ENCODE measurements at regions not wholly inside any gene's neighbourhood (a gene's known extent, or its start where the extent isn't known, plus 50 kb on each side); places are given as distances from the start of the nearest gene placed in this dataset.
"Not testable (repeated sequence)": the region's sequence is repeated elsewhere in the genome, so short reads cannot be mapped to it uniquely, and the experiment has no call there.

DNA sequence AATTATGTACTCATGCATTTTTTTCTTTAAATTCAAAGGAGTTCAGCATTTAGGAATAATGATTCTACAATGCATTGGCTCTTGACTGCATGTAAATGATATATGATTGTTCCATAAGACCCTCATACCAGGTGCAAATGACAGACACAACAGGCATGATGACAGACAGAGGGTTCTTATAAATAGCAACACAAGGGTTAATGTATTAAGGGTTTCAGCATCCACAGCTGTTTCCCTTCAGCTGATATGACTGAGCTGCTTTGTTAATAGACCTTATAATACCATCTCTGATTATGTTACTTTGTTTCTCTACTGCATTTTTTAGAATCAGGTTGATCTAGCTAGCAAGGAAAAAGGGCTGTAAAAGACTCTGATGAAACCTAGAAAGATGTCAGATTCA, 90.8 kb upstream of the TMTC2 start:
- TF ChIP-seq CTCF (conservative IDR thresholded peaks at IDR 0.05; ENCODE audit: low read depth, low read length): no peak
- no peak overlapping the region for H3K4me3 ChIP-seq (ENCODE audit: low read depth, low read length)
- DNase-seq (ENCODE audit: low read depth): no peak

DNA sequence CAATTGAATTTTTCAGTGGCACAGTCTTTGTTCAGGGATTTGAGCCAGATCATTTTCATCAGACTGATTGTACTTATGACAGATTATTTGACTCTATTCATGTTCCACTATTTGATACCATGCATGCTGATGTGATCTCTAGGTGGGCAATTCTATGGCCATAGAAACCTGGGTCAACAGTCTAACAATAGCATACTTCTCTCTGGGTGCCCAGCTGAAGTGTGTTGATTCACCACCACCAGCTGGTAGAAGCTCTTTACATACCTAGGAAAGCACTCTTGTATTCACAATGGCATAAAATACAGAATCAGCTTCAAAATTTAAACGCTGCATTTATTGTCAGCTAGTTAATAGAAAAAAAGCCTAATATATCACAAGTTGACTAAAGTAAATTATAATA, 90.2 kb upstream of the TMTC2 start:
- no peak overlapping the region for H3K4me3 ChIP-seq (ENCODE audit: low read depth, low read length)
- no peak for TF ChIP-seq CTCF (conservative IDR thresholded peaks at IDR 0.05; ENCODE audit: low read depth, low read length)
- no peak for DNase-seq (ENCODE audit: low read depth)

DNA sequence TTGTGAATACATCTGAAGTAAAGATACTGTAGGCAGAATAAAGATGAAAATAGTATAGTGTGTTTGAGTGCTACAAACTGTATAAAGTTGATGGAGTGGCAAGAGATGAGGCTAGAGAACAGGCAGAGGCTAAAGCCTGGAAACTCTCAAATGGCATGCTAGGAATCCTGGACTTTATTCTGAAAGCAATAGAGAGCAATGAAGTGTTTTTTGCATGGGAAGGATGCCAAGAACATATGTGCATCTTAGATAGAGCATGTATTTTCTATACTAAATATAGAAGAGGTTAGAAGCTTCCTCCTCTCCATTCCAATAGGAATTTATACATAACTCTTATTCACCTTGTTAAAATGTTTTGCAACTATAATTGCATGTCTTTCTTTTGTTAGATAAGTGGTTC, 86.3 kb upstream of the TMTC2 start:
- DNase-seq (ENCODE audit: low read depth): peak; percentile 38
- H3K4me3 ChIP-seq (ENCODE audit: low read depth, low read length): no peak overlapping the region
- TF ChIP-seq CTCF (conservative IDR thresholded peaks at IDR 0.05; ENCODE audit: low read depth, low read length): no peak

DNA sequence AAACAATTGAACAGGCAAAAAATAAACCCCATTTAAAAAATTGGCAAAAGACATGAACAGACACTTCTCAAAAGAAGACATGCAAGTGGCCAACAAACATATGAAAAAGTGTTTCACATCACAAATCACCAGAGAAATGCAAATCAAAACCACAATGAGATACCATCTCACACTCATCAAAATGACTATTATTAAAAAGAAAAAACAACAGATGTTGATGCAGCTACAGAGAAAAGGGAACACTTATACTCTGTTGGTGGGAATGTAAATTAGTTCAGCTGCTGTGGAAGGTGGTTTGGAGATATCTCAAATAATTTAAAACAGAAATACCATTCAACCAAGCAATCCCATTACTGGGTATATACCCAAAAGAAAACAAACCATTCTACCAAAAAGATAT, 83.1 kb upstream of the TMTC2 start:
- not testable (repeated sequence) for DNase-seq (ENCODE audit: low read depth)

GRCh38 chr12:82605115-82605514, 81.6 kb upstream of the TMTC2 start:
- H3K4me3 ChIP-seq (ENCODE audit: low read depth, low read length): no peak overlapping the region
- TF ChIP-seq CTCF (conservative IDR thresholded peaks at IDR 0.05; ENCODE audit: low read depth, low read length): no peak
- no peak for DNase-seq (ENCODE audit: low read depth)

More for the DNA sequence above, 83.1 kb upstream of the TMTC2 start:
- not testable (repeated sequence) for H3K4me3 ChIP-seq (ENCODE audit: low read depth, low read length)

DNA sequence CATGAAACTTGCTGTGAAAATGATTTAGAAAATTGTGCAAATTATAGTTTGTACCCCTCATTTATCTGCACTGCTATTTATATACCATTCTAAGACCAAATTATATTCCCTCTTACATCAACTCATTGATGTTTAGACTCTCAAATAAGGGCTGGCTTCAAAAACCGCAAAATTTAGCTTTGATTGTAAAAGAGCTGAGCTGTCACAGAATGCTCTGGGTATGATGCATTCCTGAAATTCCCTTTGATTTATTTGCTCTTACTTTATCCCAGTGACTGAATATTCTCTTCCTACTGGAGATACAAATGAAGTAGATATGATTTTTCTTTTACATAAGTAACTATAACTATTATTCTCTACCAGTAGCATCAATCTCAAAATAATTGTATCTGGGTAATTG, 78.0 kb upstream of the TMTC2 start:
- DNase-seq (ENCODE audit: low read depth): peak; percentile 68
- H3K4me3 ChIP-seq (ENCODE audit: low read depth, low read length): no peak overlapping the region
- no peak for TF ChIP-seq CTCF (conservative IDR thresholded peaks at IDR 0.05; ENCODE audit: low read depth, low read length)

DNA sequence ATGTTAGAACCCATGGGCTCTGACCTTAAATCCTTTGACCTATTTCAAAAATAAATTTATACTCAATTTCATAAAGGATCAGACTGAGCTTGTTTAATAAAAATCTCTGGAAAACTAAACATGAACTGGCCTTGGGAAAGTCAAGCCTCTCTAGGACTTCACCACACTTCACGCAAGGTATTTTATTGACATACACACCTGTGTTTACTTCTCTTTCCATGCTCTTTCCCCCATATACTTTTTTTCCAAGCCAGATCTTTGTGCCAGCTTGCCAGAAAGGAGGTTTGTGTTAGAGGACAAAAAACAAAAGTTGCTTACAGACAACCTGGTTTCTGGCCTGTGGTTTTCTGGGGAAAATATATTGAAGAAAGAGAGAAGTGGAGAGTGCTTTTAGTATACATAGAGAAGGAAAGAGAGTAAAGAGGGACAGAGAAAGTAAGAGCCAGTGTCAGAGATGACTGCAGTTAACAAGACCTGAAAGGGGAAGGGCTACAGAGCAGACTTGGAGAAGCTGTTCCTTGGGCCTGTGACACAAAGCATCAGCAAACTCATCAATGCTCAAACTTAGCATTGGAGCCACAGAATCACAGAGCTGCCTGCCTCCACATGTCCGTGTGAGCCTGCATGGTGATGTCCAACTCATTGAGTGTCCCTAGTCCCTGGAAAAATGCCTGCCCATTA, 77.3 kb upstream of the TMTC2 start:
- H3K4me3 ChIP-seq (ENCODE audit: low read depth, low read length): no peak overlapping the region
- no peak for TF ChIP-seq CTCF (conservative IDR thresholded peaks at IDR 0.05; ENCODE audit: low read depth, low read length)
- no peak for DNase-seq (ENCODE audit: low read depth)
